Neural progenitor cell (in vitro differentiated cells): ENCODE measurements at regions not wholly inside any gene's neighbourhood (a gene's known extent, or its start where the extent isn't known, plus 50 kb on each side); places are given as distances from the start of the nearest gene placed in this dataset.

Source experiments
- CTCF ChIP-seq: fragments of 200-600 bp; sonication (generic); IDR thresholded peaks from 2 replicates; pipeline ENCODE4 v1.5.1; 2017; ENCODE audit warnings: antibody characterized with exemption, mild to moderate bottlenecking
- EZH2phosphoT487 ChIP-seq: fragments of 200-600 bp; sonication (generic); IDR thresholded peaks from 2 replicates; pipeline ENCODE4 v1.6.1; 2017; ENCODE audit warnings: antibody characterized with exemption

GRCh38 chr6:18746727-18747126, 359.6 kb downstream of the RNF144B start:
- no peak for TF ChIP-seq CTCF
- TF ChIP-seq EZH2phosphoT487, result no peak
